ENCODE measurements at regions not wholly inside any gene's neighbourhood (a gene's known extent, or its start where the extent isn't known, plus 50 kb on each side); places are given as distances from the start of the nearest gene placed in this dataset.

GRCh38 chr13:40315416-40316064, 350.9 kb downstream of the FOXO1 start:
- no peak for TF ChIP-seq SP1 (IDR thresholded peaks at IDR 0.05)
- TF ChIP-seq FOXA1 (IDR thresholded peaks at IDR 0.05) = no peak
- no peak for TF ChIP-seq NFRKB (IDR thresholded peaks at IDR 0.05)
- no peak for TF ChIP-seq TARDBP (IDR thresholded peaks at IDR 0.05)
- no peak for TF ChIP-seq ZNF384 (IDR thresholded peaks at IDR 0.05)
- no peak for TF ChIP-seq CTBP1 (IDR thresholded peaks at IDR 0.05; ENCODE audit: borderline replicate concordance)
- TF ChIP-seq ARNT (IDR thresholded peaks at IDR 0.05) = no peak
- TF ChIP-seq FOXM1 (IDR thresholded peaks at IDR 0.05; ENCODE audit: borderline replicate concordance) = no peak
- no peak for TF ChIP-seq LEF1 (IDR thresholded peaks at IDR 0.05; ENCODE audit: borderline replicate concordance)
